ENCODE measurements at regions not wholly inside any gene's neighbourhood (a gene's known extent, or its start where the extent isn't known, plus 50 kb on each side); places are given as distances from the start of the nearest gene placed in this dataset.

GRCh38 chr5:98258939-98259338 is 514.5 kb upstream of the RGMB start:
- H3K4me3 ChIP-seq (ENCODE audit: extremely low read depth in 1 of 4, insufficient read depth in 2 of 4, low read depth in 3 of 4, low read length in 4 of 4): no peak overlapping the region
- no peak overlapping the region for H2BK5ac ChIP-seq (ENCODE audit: low read depth, low read length)
- no peak overlapping the region for H3K56ac ChIP-seq (replicated peaks; ENCODE audit: insufficient read length, low read depth, low read length)
- FAIRE-seq (no peak), DNase-seq (ENCODE audit: low read depth in 1 of 2, low spot score in 2 of 2) (no peak)
- no peaks in the 10 kb centered on the region for H3K36me3 ChIP-seq (ENCODE audit: control insufficient read depth in 2 of 4, insufficient read depth in 4 of 4, low read length in 3 of 4)
- H3K4me2 ChIP-seq (ENCODE audit: insufficient read depth in 1 of 2, low read depth in 2 of 2, low read length in 2 of 2): no peak overlapping the region
- CTCF ChIA-PET (ENCODE audit: partially characterized antibody): interaction anchor here (1.5 kb wide), 1 partner anchor 33 kb away, joined by 3 read pairs; no protein-coding TSS in a partner anchor
- no peak overlapping the region for H3K14ac ChIP-seq (ENCODE audit: insufficient read length)
- H2AK5ac ChIP-seq (ENCODE audit: low read depth, low read length): no peak overlapping the region
- H4K5ac ChIP-seq (ENCODE audit: insufficient read length, low read depth, low read length): no peak overlapping the region
- H3K79me2 ChIP-seq (ENCODE audit: control insufficient read depth in 1 of 2, insufficient read depth in 2 of 2, low read length in 2 of 2): no peaks in the 10 kb centered on the region
- POLR2A ChIA-PET (ENCODE audit: partially characterized antibody): no interaction called here
- H4K91ac ChIP-seq (replicated peaks; ENCODE audit: insufficient read length, low read length): no peak overlapping the region
- no peak overlapping the region for H3K9ac ChIP-seq (replicated peaks in 1 of 4; ENCODE audit: extremely low read depth in 1 of 4, low read depth in 3 of 4, low read length in 3 of 4)
- H2BK15ac ChIP-seq (ENCODE audit: low read length): no peak overlapping the region
- H3K23me2 ChIP-seq (ENCODE audit: low read depth, low read length): no peaks in the 10 kb centered on the region
- peaks cover 0 to 2% (median 0%) of the 10 kb centered on the region in 4 experiments; a peak in 1 of 7 replicates for H3K4me1 ChIP-seq (replicated peaks in 1 of 4; ENCODE audit: control insufficient read depth in 3 of 4, insufficient read depth in 4 of 4, low read length in 3 of 4)
- H3K18ac ChIP-seq (ENCODE audit: extremely low read depth, low read length): no peak overlapping the region
- H2AFZ ChIP-seq (ENCODE audit: low read length): no peak overlapping the region
- no peaks in the 10 kb centered on the region for H4K20me1 ChIP-seq (replicated peaks in 1 of 2; ENCODE audit: control insufficient read depth in 1 of 2, insufficient read depth in 2 of 2, low read length in 2 of 2)
- 86% methylated on average over 3 of the region's 3 CpGs; no CpG with 5 or more reads in 1 of the 2 experiments for WGBS, 2 experiments (ENCODE audit: extremely low coverage in 1 of 2, insufficient coverage in 1 of 2, insufficient read length in 1 of 2, insufficient replicate concordance in 2 of 2, low coverage in 1 of 2, low lambda C conversion rate in 2 of 2, missing lambda C conversion rate in 1 of 2)
- H2BK20ac ChIP-seq (ENCODE audit: low read length): no peak overlapping the region
- H3K79me1 ChIP-seq (ENCODE audit: low read depth, low read length): no peaks in the 10 kb centered on the region
- no peak overlapping the region for H3K23ac ChIP-seq (ENCODE audit: insufficient read length)
- H3K9me3 ChIP-seq (ENCODE audit: insufficient read depth in 2 of 2, low read depth in 1 of 2, low read length in 1 of 2): no peaks in the 10 kb centered on the region
- no peak overlapping the region for H2BK12ac ChIP-seq (ENCODE audit: low read depth, low read length)
- H3K27me3 ChIP-seq (replicated peaks in 1 of 4; ENCODE audit: control insufficient read depth in 3 of 4, extremely low read depth in 1 of 4, insufficient read depth in 3 of 4, low read length in 3 of 4): no peaks in the 10 kb centered on the region
- H2BK120ac ChIP-seq (replicated peaks; ENCODE audit: low read depth, low read length): no peak overlapping the region
- no peak overlapping the region for H3K4ac ChIP-seq (replicated peaks; ENCODE audit: insufficient read length, low read depth, low read length)
- H3K27ac ChIP-seq (ENCODE audit: low read depth, low read length): no peak overlapping the region
- no peak overlapping the region for H4K8ac ChIP-seq (ENCODE audit: extremely low read depth, insufficient read depth, low read length)
- no peak for TF ChIP-seq JUND (IDR thresholded peaks at IDR 0.05; ENCODE audit: low read length)
- TF ChIP-seq USF2 (IDR thresholded peaks at IDR 0.05; ENCODE audit: low read length): no peak
- TF ChIP-seq POLR2A (IDR thresholded peaks at IDR 0.05; ENCODE audit: control extremely low read depth in 1 of 2, low read depth in 2 of 2, low read length in 2 of 2): no peak
- no peak for TF ChIP-seq SP1 (IDR thresholded peaks at IDR 0.05; ENCODE audit: low read depth, low read length)

Measured in H1 (cell line).